ENCODE measurements at regions not wholly inside any gene's neighbourhood (a gene's known extent, or its start where the extent isn't known, plus 50 kb on each side); places are given as distances from the start of the nearest gene placed in this dataset.

DNA sequence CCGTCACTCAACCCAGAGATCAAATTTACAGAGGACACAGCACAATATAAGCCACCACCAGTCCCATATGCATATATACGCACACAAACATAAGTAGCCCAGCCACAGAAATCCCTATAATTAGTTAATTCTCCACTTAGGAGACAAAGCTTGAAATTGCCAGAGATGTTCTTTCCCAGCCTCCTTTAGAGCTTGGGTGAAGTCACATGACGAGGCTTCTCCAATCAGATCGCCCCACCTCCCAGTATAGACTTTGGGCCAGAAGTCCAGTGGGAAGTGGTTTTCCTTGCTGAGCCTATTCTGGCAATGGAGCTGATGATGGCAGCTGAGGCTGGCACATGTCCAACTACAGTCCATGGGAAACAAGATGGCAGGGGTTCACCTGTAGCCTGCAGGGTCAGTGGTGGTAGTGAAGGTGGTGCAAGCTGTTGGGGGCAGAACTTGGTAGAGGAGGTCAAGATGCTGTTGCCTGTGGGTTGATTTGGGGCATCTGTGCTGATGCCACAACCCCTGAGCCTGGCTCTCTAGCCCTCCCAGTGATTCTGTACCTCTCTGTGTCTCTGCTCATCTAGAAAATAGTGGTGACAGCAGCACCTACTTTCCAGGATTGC is 535.9 kb downstream of the MATN1 start:
- TF ChIP-seq POLR2AphosphoS5 (IDR thresholded peaks at IDR 0.05) = no peak
- TF ChIP-seq CTCF (IDR thresholded peaks at IDR 0.05) = no peak
- TF ChIP-seq POLR2A (IDR thresholded peaks at IDR 0.05) = no peak
